ENCODE measurements at regions not wholly inside any gene's neighbourhood (a gene's known extent, or its start where the extent isn't known, plus 50 kb on each side); places are given as distances from the start of the nearest gene placed in this dataset.

DNA sequence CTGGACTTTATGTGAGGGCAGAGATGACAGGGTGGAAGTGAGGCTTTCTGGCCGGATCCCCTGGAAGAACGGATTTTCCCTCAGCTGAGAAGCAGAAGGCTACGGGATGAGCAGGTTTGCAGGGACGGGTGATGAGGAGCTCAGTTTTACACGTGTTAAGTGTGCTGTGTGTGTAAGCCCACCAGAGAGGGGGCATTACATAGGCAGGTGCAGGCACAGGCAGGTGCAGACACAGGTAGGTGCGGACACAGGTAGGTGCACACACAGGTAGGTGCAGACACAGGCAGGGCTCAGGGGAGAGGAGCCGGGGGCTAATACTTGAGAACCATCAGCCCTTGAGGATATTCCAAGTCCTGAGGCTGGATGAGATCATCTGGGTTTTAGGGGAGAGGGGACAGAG, 107.7 kb downstream of the COPS8 start:
- TF ChIP-seq TEAD4 (IDR thresholded peaks at IDR 0.05) (no peak), CREB1 (IDR thresholded peaks at IDR 0.05; ENCODE audit: low read depth) (no peak), YY1 (IDR thresholded peaks at IDR 0.05; ENCODE audit: low read depth) (no peak)
